SK-N-SH (cell line): ENCODE measurements at regions not wholly inside any gene's neighbourhood (a gene's known extent, or its start where the extent isn't known, plus 50 kb on each side); places are given as distances from the start of the nearest gene placed in this dataset.

Source experiments
- CTCF ChIA-PET: fragments of 300-600, 350-600 bp; formaldehyde crosslinking; extraction: SDS; loops from one replicate; lab custom pipeline; 2021; lab: Yijun Ruan, JAX
- POLR2A ChIA-PET: fragments of 350-600 bp; sonication (Branson Sonifier 250); formaldehyde crosslinking; extraction: SDS; loops from one replicate; lab custom pipeline; 2020; ENCODE audit warnings: antibody characterized with exemption, inconsistent platforms; lab: Yijun Ruan, JAX
- DNase-seq: peaks from one replicate; pipeline ENCODE4 v3.0.0; 2012
- H2AFZ ChIP-seq: fragments of 200-600 bp; sonication (generic); 2 replicates; pipeline ENCODE4 v1.8.1; 2016; ENCODE audit warnings: antibody characterized with exemption, mild to moderate bottlenecking, low read depth
- H3F3A ChIP-seq: fragments of 200-600 bp; sonication (generic); replicated peaks from 2 replicates; pipeline ENCODE3; 2016; ENCODE audit warnings: antibody characterized with exemption, mild to moderate bottlenecking; ENCODE audit not compliant: insufficient read depth
- H3K27ac ChIP-seq, 2 experiments: fragments of 200-500 bp in 1 of 2; fragments of 200-600 bp in 1 of 2; sonication (Bioruptor generic) in 1 of 2; sonication (generic), shearing (Covaris generic) in 1 of 2; 2 replicates each; pipeline versions ENCODE4 v1.5.1 to v1.6.1; 2014 to 2016; ENCODE audit warnings: low read depth in 2 of 2, inconsistent platforms in 1 of 2, low read length in 1 of 2, mild to moderate bottlenecking in 1 of 2, mixed read lengths in 1 of 2
- H3K27me3 ChIP-seq: fragments of 200-600 bp; sonication (generic), shearing (Covaris generic); 2 replicates; pipeline ENCODE4 v1.6.1; 2016; ENCODE audit warnings: mixed run types; ENCODE audit not compliant: insufficient read depth
- H3K36me3 ChIP-seq, 2 experiments: fragments of 200-500 bp in 1 of 2; fragments of 200-600 bp in 1 of 2; sonication (Bioruptor generic) in 1 of 2; sonication (generic) in 1 of 2; replicated peaks in 1 of 2; 2 replicates each; pipeline versions ENCODE3 to v1.5.1; 2014 to 2016; ENCODE audit warnings: low read length in 1 of 2, mild to moderate bottlenecking in 1 of 2; ENCODE audit not compliant: insufficient read depth in 2 of 2, control insufficient read depth in 1 of 2
- H3K4me1 ChIP-seq, 2 experiments: fragments of 200-500 bp in 1 of 2; fragments of 200-600 bp in 1 of 2; sonication (Bioruptor generic) in 1 of 2; sonication (generic), shearing (Covaris generic) in 1 of 2; 2 replicates each; pipeline versions ENCODE4 v1.5.1 to v1.6.1; 2014 to 2016; ENCODE audit warnings: low read depth in 1 of 2, low read length in 1 of 2, mixed run types in 1 of 2; ENCODE audit not compliant: insufficient read depth in 2 of 2, control insufficient read depth in 1 of 2
- H3K4me2 ChIP-seq: fragments of 200-600 bp; sonication (generic), shearing (Covaris generic); 2 replicates; pipeline ENCODE4 v1.6.1; 2017; ENCODE audit warnings: mixed run types
- H3K4me3 ChIP-seq, 2 experiments: fragments of 200-500 bp in 1 of 2; fragments of 200-600 bp in 1 of 2; sonication (Bioruptor generic) in 1 of 2; sonication (generic), shearing (Covaris generic) in 1 of 2; 2 replicates each; pipeline versions ENCODE4 v1.5.1 to v1.8.1; 2014 to 2016; ENCODE audit warnings: low read depth in 2 of 2, inconsistent platforms in 1 of 2, low read length in 1 of 2, mild to moderate bottlenecking in 1 of 2, mixed read lengths in 1 of 2, moderate library complexity in 1 of 2
- H3K79me2 ChIP-seq: fragments of 200-600 bp; sonication (generic); 2 replicates; pipeline ENCODE4 v1.8.1; 2017; ENCODE audit warnings: mild to moderate bottlenecking; ENCODE audit not compliant: insufficient read depth
- H3K9ac ChIP-seq: fragments of 200-600 bp; sonication (generic); 2 replicates; pipeline ENCODE4 v1.6.1; 2017; ENCODE audit warnings: mixed run types
- H3K9me2 ChIP-seq: fragments of 200-600 bp; sonication (generic); 2 replicates; pipeline ENCODE4 v1.6.1; 2017; ENCODE audit warnings: mixed run types
- H3K9me3 ChIP-seq: fragments of 200-600 bp; sonication (generic); 2 replicates; pipeline ENCODE4 v1.6.1; 2017; ENCODE audit warnings: mixed run types, mild to moderate bottlenecking, moderate library complexity
- H4K20me1 ChIP-seq: fragments of 200-600 bp; sonication (generic); 2 replicates; pipeline ENCODE4 v1.6.1; 2017; ENCODE audit warnings: mild to moderate bottlenecking, mixed run types; ENCODE audit not compliant: insufficient read depth
- ELF1 ChIP-seq: IDR thresholded peaks from 2 replicates; pipeline ENCODE4 v1.4.0; 2012
- FOSL2 ChIP-seq: IDR thresholded peaks from 2 replicates; pipeline ENCODE4 v1.4.0; 2012; ENCODE audit warnings: low read depth, mild to moderate bottlenecking, moderate library complexity, borderline replicate concordance
- GABPA ChIP-seq: IDR thresholded peaks from 2 replicates; pipeline ENCODE4 v1.4.0; 2012; ENCODE audit warnings: low read depth, mild to moderate bottlenecking
- NFIC ChIP-seq: IDR thresholded peaks from 2 replicates; pipeline ENCODE4 v1.4.0; 2012; ENCODE audit warnings: borderline replicate concordance
- NRF1 ChIP-seq: IDR thresholded peaks from 2 replicates; pipeline ENCODE4 v1.6.1; 2012; ENCODE audit warnings: low read depth, mild to moderate bottlenecking, low read length
- PBX3 ChIP-seq: IDR thresholded peaks from 2 replicates; pipeline ENCODE4; 2012
- RFX5 ChIP-seq: IDR thresholded peaks from 2 replicates; pipeline ENCODE4 v1.6.1; 2012; ENCODE audit warnings: mild to moderate bottlenecking, improper control_type of control experiment, low read length
- TEAD4 ChIP-seq: IDR thresholded peaks from 2 replicates; pipeline ENCODE4 v1.4.0; 2012; ENCODE audit warnings: mild to moderate bottlenecking, borderline replicate concordance; ENCODE audit not compliant: insufficient read depth
- USF1 ChIP-seq: IDR thresholded peaks from 2 replicates; pipeline ENCODE4 v1.4.0; 2012; ENCODE audit warnings: low read depth, borderline replicate concordance
- ZBTB33 ChIP-seq: IDR thresholded peaks from 2 replicates; pipeline ENCODE4 v1.4.0; 2012; ENCODE audit warnings: low read depth, borderline replicate concordance
- WGBS: methylation state at CpG from one replicate; pipeline ENCODE4 v1.1.6; 2017; ENCODE audit warnings: low lambda C conversion rate; 5-methylcytosine and 5-hydroxymethylcytosine counted together

- H4K20me1 ChIP-seq = no peaks in the 10 kb centered on the region
- peaks cover 11% of the 10 kb centered on the region; the same call in 1 of the 2 replicates for H3K27me3 ChIP-seq
- H3K27ac ChIP-seq = no peak overlapping the region
- CTCF ChIA-PET = no interaction called here
- H3K4me2 ChIP-seq = no peak overlapping the region
- POLR2A ChIA-PET = no interaction called here
- no peaks in the 10 kb centered on the region for H3K79me2 ChIP-seq
- no peak overlapping the region for H2AFZ ChIP-seq
- H3K36me3 ChIP-seq = no peaks in the 10 kb centered on the region
- no peaks in the 10 kb centered on the region for H3K9me2 ChIP-seq
- no peaks in the 10 kb centered on the region for H3K4me1 ChIP-seq
- WGBS = 9% methylated on average over 5 of the region's 6 CpGs
- no peak for TF ChIP-seq RFX5
- no peak for TF ChIP-seq USF1
- TF ChIP-seq ZBTB33 = no peak
- TF ChIP-seq NRF1 = no peak
- TF ChIP-seq GABPA = no peak
- no peak for TF ChIP-seq PBX3
- no peak for TF ChIP-seq NFIC
- no peak for TF ChIP-seq FOSL2
- no peak for TF ChIP-seq TEAD4
- no peak overlapping the region for H3K9ac ChIP-seq
- H3K4me3 ChIP-seq = no peak overlapping the region
- H3F3A ChIP-seq = no peaks in the 10 kb centered on the region
- no peak for DNase-seq
- H3K9me3 ChIP-seq = no peaks in the 10 kb centered on the region
These were observed 101.4 kb downstream of the UQCRFS1 start for GRCh38 chr19:29111576-29111975.

GRCh38 chr19:29107831-29108230 is 105.1 kb downstream of the UQCRFS1 start:
- H3K9me3 ChIP-seq = no peaks in the 10 kb centered on the region
- no peak overlapping the region for H3K4me3 ChIP-seq
- no peaks in the 10 kb centered on the region for H3K4me1 ChIP-seq
- no peak overlapping the region for H3K27ac ChIP-seq
- TF ChIP-seq GABPA (no peak), ELF1 (no peak), NRF1 (no peak)
- no peaks in the 10 kb centered on the region for H3F3A ChIP-seq
- DNase-seq = no peak
- 29% methylated on average over 6 of the region's 6 CpGs for WGBS
- no peak overlapping the region for H3K4me2 ChIP-seq
- H3K36me3 ChIP-seq = no peaks in the 10 kb centered on the region
- H2AFZ ChIP-seq = no peak overlapping the region
- H3K9me2 ChIP-seq = no peaks in the 10 kb centered on the region
- H3K79me2 ChIP-seq = no peaks in the 10 kb centered on the region
- POLR2A ChIA-PET = no interaction called here
- H4K20me1 ChIP-seq = no peaks in the 10 kb centered on the region
- H3K27me3 ChIP-seq = peaks cover 14% of the 10 kb centered on the region; the same call in 1 of the 2 replicates
- H3K9ac ChIP-seq = no peak overlapping the region
- CTCF ChIA-PET = no interaction called here
